ENCODE measurements at regions not wholly inside any gene's neighbourhood (a gene's known extent, or its start where the extent isn't known, plus 50 kb on each side); places are given as distances from the start of the nearest gene placed in this dataset.

- no peak for DNase-seq (ENCODE audit: low read depth in 1 of 2, low spot score in 1 of 2)
- Histone ChIP-seq H3K27ac (no peak overlapping the region), H3K9me3 (no peaks in the 10 kb centered on the region), H3K4me2 (no peak overlapping the region), H3K4me3 (no peak overlapping the region), H3K4me1 (no peaks in the 10 kb centered on the region)
- ChIA-PET CTCF (no interaction called here), POLR2A (no interaction called here)
- no peak for FAIRE-seq
- TF ChIP-seq TFCP2L1 (CRISPR knock-in tag; IDR thresholded peaks at IDR 0.05) (no peak), MYC (IDR thresholded peaks at IDR 0.05; ENCODE audit: borderline replicate concordance, low read length) (no peak), ATOH8 (CRISPR knock-in tag; IDR thresholded peaks at IDR 0.05; ENCODE audit: low read depth) (no peak), HOXA7 (CRISPR knock-in tag; IDR thresholded peaks at IDR 0.05) (no peak), CTCF (IDR thresholded peaks at IDR 0.05) (no peak), ZNF302 (CRISPR knock-in tag; IDR thresholded peaks at IDR 0.05) (no peak), ZFP36 (IDR thresholded peaks at IDR 0.05; ENCODE audit: borderline replicate concordance, partially characterized antibody) (no peak), EHF (CRISPR knock-in tag; IDR thresholded peaks at IDR 0.05) (no peak), HDAC2 (IDR thresholded peaks at IDR 0.05) (no peak)
- TF ChIP-seq, protein P1, sequence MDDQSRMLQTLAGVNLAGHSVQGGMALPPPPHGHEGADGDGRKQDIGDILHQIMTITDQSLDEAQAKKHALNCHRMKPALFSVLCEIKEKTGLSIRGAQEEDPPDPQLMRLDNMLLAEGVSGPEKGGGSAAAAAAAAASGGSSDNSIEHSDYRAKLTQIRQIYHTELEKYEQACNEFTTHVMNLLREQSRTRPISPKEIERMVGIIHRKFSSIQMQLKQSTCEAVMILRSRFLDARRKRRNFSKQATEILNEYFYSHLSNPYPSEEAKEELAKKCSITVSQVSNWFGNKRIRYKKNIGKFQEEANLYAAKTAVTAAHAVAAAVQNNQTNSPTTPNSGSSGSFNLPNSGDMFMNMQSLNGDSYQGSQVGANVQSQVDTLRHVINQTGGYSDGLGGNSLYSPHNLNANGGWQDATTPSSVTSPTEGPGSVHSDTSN (IDR thresholded peaks at IDR 0.05): no peak
- TF ChIP-seq, protein P2, sequence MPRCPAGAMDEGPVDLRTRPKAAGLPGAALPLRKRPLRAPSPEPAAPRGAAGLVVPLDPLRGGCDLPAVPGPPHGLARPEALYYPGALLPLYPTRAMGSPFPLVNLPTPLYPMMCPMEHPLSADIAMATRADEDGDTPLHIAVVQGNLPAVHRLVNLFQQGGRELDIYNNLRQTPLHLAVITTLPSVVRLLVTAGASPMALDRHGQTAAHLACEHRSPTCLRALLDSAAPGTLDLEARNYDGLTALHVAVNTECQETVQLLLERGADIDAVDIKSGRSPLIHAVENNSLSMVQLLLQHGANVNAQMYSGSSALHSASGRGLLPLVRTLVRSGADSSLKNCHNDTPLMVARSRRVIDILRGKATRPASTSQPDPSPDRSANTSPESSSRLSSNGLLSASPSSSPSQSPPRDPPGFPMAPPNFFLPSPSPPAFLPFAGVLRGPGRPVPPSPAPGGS (IDR thresholded peaks at IDR 0.05): no peak
- WGBS (ENCODE audit: missing lambda C conversion rate): 34% methylated on average over 1 of the region's 1 CpG
- no peak for ATAC-seq
Observed at GRCh38 chr13:67377919-67378318, 147.8 kb upstream of the PCDH9 start.

DNA sequence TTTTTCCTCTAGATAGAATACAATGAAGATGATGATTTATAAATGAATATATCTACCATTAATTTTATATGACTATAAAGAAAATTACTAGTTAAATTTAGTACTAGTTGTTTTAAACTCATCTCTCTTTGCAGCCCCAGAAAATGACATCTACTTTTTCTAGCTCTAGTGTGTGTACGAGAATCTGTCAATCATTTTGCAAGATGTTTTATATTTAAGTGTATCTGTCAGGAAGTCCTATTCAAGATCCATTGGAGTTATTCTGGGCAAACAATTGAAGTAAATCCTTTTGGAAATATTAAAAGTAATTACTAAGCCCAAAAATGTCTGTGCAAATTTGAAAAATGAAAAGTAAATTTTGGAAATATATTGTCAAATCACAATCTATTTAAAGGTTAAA lies 144.3 kb upstream of the PCDH9 start:
- no peak for FAIRE-seq
- DNase-seq (ENCODE audit: low read depth in 1 of 2, low spot score in 1 of 2): no peak
- Histone ChIP-seq H3K4me2 (no peak overlapping the region), H3K4me3 (no peak overlapping the region), H3K4me1 (no peaks in the 10 kb centered on the region), H3K9me3 (no peaks in the 10 kb centered on the region), H3K27ac (no peak overlapping the region)
- POLR2A ChIA-PET: no interaction called here
- WGBS (ENCODE audit: missing lambda C conversion rate): 62% methylated on average over 1 of the region's 1 CpG
- no peak for ATAC-seq
- TF ChIP-seq JUN (IDR thresholded peaks at IDR 0.05): no peak
- CTCF ChIA-PET: no interaction called here

- DNase-seq (ENCODE audit: low read depth in 1 of 2, low spot score in 1 of 2): no peak
- no peak overlapping the region for H3K4me3 ChIP-seq
- no peak overlapping the region for H3K4me2 ChIP-seq
- WGBS (ENCODE audit: missing lambda C conversion rate): 84% methylated on average over 1 of the region's 1 CpG
- ChIA-PET CTCF (interaction anchor here (0.6 kb wide), 1 partner anchor 1791 kb away, joined by 3 read pairs; no protein-coding TSS in a partner anchor), POLR2A (no interaction called here)
- no peak overlapping the region for H3K27ac ChIP-seq
- H3K9me3 ChIP-seq: no peaks in the 10 kb centered on the region
- H3K4me1 ChIP-seq: no peaks in the 10 kb centered on the region
- FAIRE-seq: no peak
- TF ChIP-seq, protein P1 (IDR thresholded peaks at IDR 0.05): no peak
- TF ChIP-seq JUNB (IDR thresholded peaks at IDR 0.05) (no peak), CHD2 (IDR thresholded peaks at IDR 0.05; ENCODE audit: low read length, partially characterized antibody) (no peak), ELK1 (IDR thresholded peaks at IDR 0.05; ENCODE audit: low read depth, low read length) (no peak), NPAS2 (CRISPR knock-in tag; IDR thresholded peaks at IDR 0.05; ENCODE audit: borderline replicate concordance) (no peak), RCOR1 (IDR thresholded peaks at IDR 0.05; ENCODE audit: low read depth, low read length) (no peak), FOSB (CRISPR knock-in tag; IDR thresholded peaks at IDR 0.05) (no peak), JUN (IDR thresholded peaks at IDR 0.05) (no peak), HOXB5 (CRISPR knock-in tag; IDR thresholded peaks at IDR 0.05) (no peak), HOXA7 (CRISPR knock-in tag; IDR thresholded peaks at IDR 0.05) (no peak), CTCF (IDR thresholded peaks at IDR 0.05) (no peak)
- TF ChIP-seq, protein P3, sequence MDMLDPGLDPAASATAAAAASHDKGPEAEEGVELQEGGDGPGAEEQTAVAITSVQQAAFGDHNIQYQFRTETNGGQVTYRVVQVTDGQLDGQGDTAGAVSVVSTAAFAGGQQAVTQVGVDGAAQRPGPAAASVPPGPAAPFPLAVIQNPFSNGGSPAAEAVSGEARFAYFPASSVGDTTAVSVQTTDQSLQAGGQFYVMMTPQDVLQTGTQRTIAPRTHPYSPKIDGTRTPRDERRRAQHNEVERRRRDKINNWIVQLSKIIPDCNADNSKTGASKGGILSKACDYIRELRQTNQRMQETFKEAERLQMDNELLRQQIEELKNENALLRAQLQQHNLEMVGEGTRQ (IDR thresholded peaks at IDR 0.05): no peak
- ATAC-seq: no peak
Observed at GRCh38 chr13:67372868-67373464, 142.8 kb upstream of the PCDH9 start.
